K562 (cell line): ENCODE measurements at regions not wholly inside any gene's neighbourhood (a gene's known extent, or its start where the extent isn't known, plus 50 kb on each side); places are given as distances from the start of the nearest gene placed in this dataset.
A peak's percentile ranks its signal among the peaks of the same experiment; 100 is the strongest.

Experiments
- ATAC-seq: fragments of 200-7000 bp; cut with Tn5 transposase; 3 replicates; pipeline ENCODE4 v1.9.1; 2020; ENCODE audit warnings: moderate library complexity
- BruUV-seq: library from RNA; stranded (reverse); fragments of 400-500 nt; replicated peaks from 2 replicates; lab custom pipeline; 2021; lab: Mats Ljungman, UMichigan
- CTCF ChIA-PET: fragments of 300-600 bp; formaldehyde crosslinking; extraction: SDS; loops from one replicate; lab custom pipeline; 2021; ENCODE audit warnings: low intra/inter-chr PET ratio; lab: Yijun Ruan, JAX
- POLR2A ChIA-PET: fragments of 300-600, 350-650 bp; sonication (Branson Sonifier 250); formaldehyde crosslinking; extraction: SDS; loops from one replicate; lab custom pipeline; 2021; ENCODE audit warnings: antibody characterized with exemption, inconsistent platforms; lab: Yijun Ruan, JAX
- DNase-seq, 4 experiments: peaks; one replicate each; pipeline versions ENCODE4 v3.0.0 to v3.0.0-alpha.2; 2011 to 2018; ENCODE audit warnings: low spot score in 3 of 4, mixed read lengths in 3 of 4; ENCODE audit errors: extremely low read depth in 1 of 4
- FAIRE-seq: peaks from 2 replicates; lab custom pipeline; 2011; peaks lifted over from hg19 to GRCh38; lab: Jason Lieb, UNC
- H2AFZ ChIP-seq: 2 replicates; pipeline ENCODE4 v1.6.0; 2011; ENCODE audit warnings: low read depth, low read length, control low read depth, inconsistent platforms
- H3K27ac ChIP-seq: fragments of 200-600 bp; 3 replicates; pipeline ENCODE4 v1.8.0; 2011; ENCODE audit warnings: low read depth, mild to moderate bottlenecking, control low read depth, inconsistent platforms, low read length, moderate library complexity, mixed read lengths; ENCODE audit errors: extremely low read depth
- H3K27me3 ChIP-seq, 2 experiments: fragments of 300-600 bp in 1 of 2; 2 replicates in 1 of 2; 3 replicates in 1 of 2; pipeline versions ENCODE4 v1.6.0 to v1.8.0; 2011; ENCODE audit warnings: inconsistent platforms in 2 of 2, low read length in 2 of 2, mild to moderate bottlenecking in 1 of 2, mixed read lengths in 1 of 2, moderate library complexity in 1 of 2; ENCODE audit not compliant: control insufficient read depth in 2 of 2, insufficient read depth in 2 of 2
- H3K36me3 ChIP-seq: fragments of 300-600 bp; 3 replicates; pipeline ENCODE4 v1.8.0; 2011; ENCODE audit warnings: mild to moderate bottlenecking, low read length, inconsistent platforms; ENCODE audit not compliant: control insufficient read depth, insufficient read depth
- H3K4me1 ChIP-seq, 2 experiments: fragments of 200-600 bp in 1 of 2; replicated peaks in 1 of 2; 2 replicates in 1 of 2; 3 replicates in 1 of 2; pipeline versions ENCODE4 v1.5.1 to v1.8.0; 2011; ENCODE audit warnings: inconsistent platforms in 2 of 2, low read length in 2 of 2, mild to moderate bottlenecking in 1 of 2, mixed read lengths in 1 of 2, moderate library complexity in 1 of 2; ENCODE audit not compliant: control insufficient read depth in 2 of 2, insufficient read depth in 2 of 2
- H3K4me2 ChIP-seq: 2 replicates; pipeline ENCODE4 v1.6.1; 2011; ENCODE audit warnings: low read length, control low read depth, inconsistent platforms, mixed read lengths; ENCODE audit not compliant: insufficient read depth
- H3K4me3 ChIP-seq: fragments of 200-600 bp; sonication (generic), shearing (Covaris generic); 2 replicates; pipeline ENCODE4 v1.5.1; 2016; ENCODE audit warnings: control low read depth, inconsistent platforms
- H3K79me2 ChIP-seq: fragments of 200-600 bp; 3 replicates; pipeline ENCODE4 v1.8.0; 2011; ENCODE audit warnings: low read length, inconsistent platforms; ENCODE audit not compliant: control insufficient read depth, insufficient read depth
- H3K9ac ChIP-seq, 2 experiments: 2 replicates each; pipeline versions ENCODE4 v1.6.0 to v1.6.1; 2011; ENCODE audit warnings: low read depth in 2 of 2, low read length in 2 of 2, control low read depth in 1 of 2, inconsistent platforms in 1 of 2, mild to moderate bottlenecking in 1 of 2, mixed read lengths in 1 of 2; ENCODE audit not compliant: insufficient read depth in 1 of 2
- H3K9me1 ChIP-seq: one replicate; pipeline ENCODE4 v1.6.0; 2011; ENCODE audit warnings: inconsistent platforms, mild to moderate bottlenecking, low read length, moderate library complexity; ENCODE audit not compliant: control insufficient read depth, insufficient read depth
- H3K9me3 ChIP-seq: replicated peaks from 2 replicates; pipeline ENCODE4 v1.5.1; 2011; ENCODE audit warnings: low read depth, low read length, inconsistent platforms; ENCODE audit not compliant: control insufficient read depth, insufficient read depth
- H4K20me1 ChIP-seq: replicated peaks from 2 replicates; pipeline ENCODE4 v1.6.1; 2011; ENCODE audit warnings: low read length, inconsistent platforms, mixed read lengths; ENCODE audit not compliant: control insufficient read depth, insufficient read depth
- ATF7 ChIP-seq: fragments of 450-650 bp; IDR thresholded peaks from 2 replicates; pipeline ENCODE4 v1.7.1; 2014; ENCODE audit warnings: mild to moderate bottlenecking, moderate library complexity
- CTCF ChIP-seq, 3 experiments: IDR thresholded peaks in 2 of 3; conservative IDR thresholded peaks in 1 of 3; 2 replicates each; pipeline ENCODE4 v1.5.1; 2011 to 2012; ENCODE audit warnings: low read length in 3 of 3, mild to moderate bottlenecking in 3 of 3, control low read depth in 2 of 3, improper control_type of control experiment in 1 of 3, inconsistent platforms in 1 of 3, low read depth in 1 of 3, mixed read lengths in 1 of 3, moderate library complexity in 1 of 3; ENCODE audit not compliant: insufficient read depth in 2 of 3
- FOXP4 ChIP-seq: sonication (generic); formaldehyde crosslinking; IDR thresholded peaks from 2 replicates; pipeline ENCODE4 v1.8.0; 2022; ENCODE audit warnings: mild to moderate bottlenecking, missing genetic modification reagents, borderline replicate concordance
- GMEB1 ChIP-seq: fragments of 250-450 bp; sonication (Bioruptor Pico); IDR thresholded peaks from 2 replicates; pipeline ENCODE4 v1.4.0; 2020; ENCODE audit warnings: mild to moderate bottlenecking
- RAD21 ChIP-seq, 2 experiments: fragments of 250-450 bp in 1 of 2; fragments of 450-650 bp in 1 of 2; sonication (Bioruptor Pico) in 1 of 2; formaldehyde crosslinking in 1 of 2; IDR thresholded peaks in 1 of 2; conservative IDR thresholded peaks in 1 of 2; 2 replicates each; pipeline versions ENCODE4 v1.4.0 to v1.8.0; 2020 to 2022; ENCODE audit warnings: mild to moderate bottlenecking in 2 of 2, moderate library complexity in 1 of 2
- SFPQ ChIP-seq: fragments of 200-400 bp; formaldehyde crosslinking; IDR thresholded peaks from 2 replicates; pipeline ENCODE4 v1.6.1; 2017; ENCODE audit warnings: mild to moderate bottlenecking, low read depth, low read length, moderate library complexity
- SMC3 ChIP-seq: conservative IDR thresholded peaks from 2 replicates; pipeline ENCODE4 v1.6.1; 2011; ENCODE audit warnings: low read depth, low read length, improper control_type of control experiment; ENCODE audit not compliant: insufficient read depth
- SRF ChIP-seq, 2 experiments: fragments of 250-450, 450-650 bp in 1 of 2; sonication (Bioruptor Pico) in 1 of 2; sonication (generic) in 1 of 2; formaldehyde crosslinking; IDR thresholded peaks; 2 replicates each; pipeline versions ENCODE4 v1.5.0 to v1.5.1; 2020 to 2022; ENCODE audit warnings: mild to moderate bottlenecking in 1 of 2, missing genetic modification reagents in 1 of 2
- ZC3H8 ChIP-seq: fragments of 450-650 bp; IDR thresholded peaks from 2 replicates; pipeline ENCODE4 v1.6.1; 2017
- ZNF124 ChIP-seq: sonication (generic); formaldehyde crosslinking; IDR thresholded peaks from 2 replicates; pipeline ENCODE4 v1.8.1; 2022; ENCODE audit warnings: missing genetic modification reagents
- ZNF3 ChIP-seq: fragments of 250-450 bp; sonication (Bioruptor Pico); IDR thresholded peaks from 2 replicates; pipeline ENCODE4 v1.5.0; 2021; ENCODE audit warnings: mild to moderate bottlenecking, moderate library complexity
- WGBS: fragments of 100-300 bp; shearing (Covaris generic); methylation state at CpG from one replicate; pipeline ENCODE4 v1.1.6; 2016; ENCODE audit warnings: low coverage, mixed read lengths; ENCODE audit not compliant: insufficient coverage; ENCODE audit errors: missing lambda C conversion rate; 5-methylcytosine and 5-hydroxymethylcytosine counted together
- in situ Hi-C: fragments of 300-500 bp; cut with MboI; formaldehyde crosslinking; loops from 4 replicates; pipeline ENCODE4 v1.15.0; 2018; ENCODE audit warnings: inconsistent platforms, mixed read lengths
- intact Hi-C: fragments of 100-400 bp; cut with micrococcal nuclease; formaldehyde crosslinking; loops from 2 replicates; pipeline ENCODE4 v1.14.2; 2022
- TF ChIP-seq, protein P1 (sequence below): sonication (generic); formaldehyde crosslinking; IDR thresholded peaks from 2 replicates; pipeline ENCODE4 v1.8.0; 2022; ENCODE audit warnings: missing genetic modification reagents, mild to moderate bottlenecking, moderate library complexity, borderline replicate concordance

DNA sequence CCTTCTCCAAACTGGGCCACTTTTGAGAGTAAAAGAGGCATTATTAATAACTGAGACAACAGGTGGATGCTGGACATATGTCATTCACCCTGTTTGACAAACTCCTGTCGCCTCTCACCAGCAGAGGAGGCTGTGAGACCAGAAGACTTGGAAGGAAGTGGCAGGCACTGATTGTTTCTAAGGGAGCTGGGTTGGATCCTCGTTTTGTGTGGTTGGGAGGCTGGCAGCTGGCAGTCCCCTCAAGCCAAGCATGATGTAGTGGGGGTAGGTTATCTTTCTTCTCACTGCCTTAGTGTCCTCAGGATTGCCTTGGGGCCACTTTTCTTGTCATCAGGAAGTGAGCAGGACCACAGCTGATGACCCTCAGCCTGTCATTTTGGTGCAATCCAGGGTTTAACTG lies 86.5 kb upstream of the KCNJ15 start:
- intact Hi-C loops (loop anchor here (5.0 kb wide), 1 partner anchor 182 kb away; no protein-coding TSS in a partner anchor), in situ Hi-C loops (loop anchor here (25.0 kb wide), 1 partner anchor 458 kb away; no protein-coding TSS in a partner anchor)
- FAIRE-seq (no peak), DNase-seq (peak in 1 of 4 experiments; percentile 16), ATAC-seq (no peak)
- H3K9ac ChIP-seq: no peak overlapping the region
- no peaks in the 10 kb centered on the region for H4K20me1 ChIP-seq
- H3K27ac ChIP-seq: no peak overlapping the region
- no peaks in the 10 kb centered on the region for H3K9me3 ChIP-seq
- H3K4me2 ChIP-seq: no peak overlapping the region
- no peaks in the 10 kb centered on the region for H3K36me3 ChIP-seq
- 0 out of 5 replicates have a peak, but pooled peaks cover 0 to 3% of the 10 kb centered on the region in 2 experiments for H3K27me3 ChIP-seq
- CTCF ChIA-PET: interaction anchor here (1.7 kb wide), 1 partner anchor 186 kb away, joined by 8 read pairs; no protein-coding TSS in a partner anchor
- 3% methylated on average over 2 of the region's 2 CpGs for WGBS
- no peak overlapping the region for H2AFZ ChIP-seq
- POLR2A ChIA-PET: no interaction called here
- no peaks in the 10 kb centered on the region for H3K79me2 ChIP-seq
- H3K9me1 ChIP-seq: no peaks in the 10 kb centered on the region
- no TSS peak for BruUV-seq
- no peak overlapping the region for H3K4me3 ChIP-seq
- H3K4me1 ChIP-seq: no peaks in the 10 kb centered on the region
- TF ChIP-seq RAD21 (CRISPR knock-in tag; conservative IDR thresholded peaks at IDR 0.05 in 1 of 2, IDR thresholded peaks at IDR 0.05 in 1 of 2): peak in 1 of 2 experiments; percentile 35; a peak in 1 of 4 replicates
- no peak for TF ChIP-seq ZNF124 (CRISPR knock-in tag)
- TF ChIP-seq GMEB1: no peak
- no peak for TF ChIP-seq SRF (CRISPR knock-in tag; IDR thresholded peaks at IDR 0.05)
- no peak for TF ChIP-seq SFPQ
- TF ChIP-seq, protein P1, sequence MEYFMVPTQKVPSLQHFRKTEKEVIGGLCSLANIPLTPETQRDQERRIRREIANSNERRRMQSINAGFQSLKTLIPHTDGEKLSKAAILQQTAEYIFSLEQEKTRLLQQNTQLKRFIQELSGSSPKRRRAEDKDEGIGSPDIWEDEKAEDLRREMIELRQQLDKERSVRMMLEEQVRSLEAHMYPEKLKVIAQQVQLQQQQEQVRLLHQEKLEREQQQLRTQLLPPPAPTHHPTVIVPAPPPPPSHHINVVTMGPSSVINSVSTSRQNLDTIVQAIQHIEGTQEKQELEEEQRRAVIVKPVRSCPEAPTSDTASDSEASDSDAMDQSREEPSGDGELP (CRISPR knock-in tag): no peak
- no peak for TF ChIP-seq ZNF3
- TF ChIP-seq ZC3H8: no peak
- TF ChIP-seq FOXP4 (CRISPR knock-in tag): no peak
- TF ChIP-seq CTCF (IDR thresholded peaks at IDR 0.05 in 2 of 3, conservative IDR thresholded peaks at IDR 0.05 in 1 of 3; ENCODE audit: insufficient read depth in 2 of 3, low read depth in 1 of 3, low read length in 3 of 3): peak; percentile 30 to 53 (median 33); a peak in 5 of 6 replicates
- TF ChIP-seq ATF7: no peak
- peak; percentile 51; the same call in 1 of the 2 replicates for TF ChIP-seq SMC3
